HG02588 (cell line): ENCODE measurements at regions not wholly inside any gene's neighbourhood (a gene's known extent, or its start where the extent isn't known, plus 50 kb on each side); places are given as distances from the start of the nearest gene placed in this dataset.

Experiments
- ATAC-seq: cut with Tn5 transposase; IDR thresholded peaks from one replicate; pipeline ENCODE4 v1.9.1; 2021; ENCODE audit warnings: mild to moderate bottlenecking, moderate library complexity; ENCODE audit not compliant: unreplicated experiment

- no peak for ATAC-seq
Measured at GRCh38 chr11:131228378-131228777, 142.0 kb upstream of the NTM start.

DNA sequence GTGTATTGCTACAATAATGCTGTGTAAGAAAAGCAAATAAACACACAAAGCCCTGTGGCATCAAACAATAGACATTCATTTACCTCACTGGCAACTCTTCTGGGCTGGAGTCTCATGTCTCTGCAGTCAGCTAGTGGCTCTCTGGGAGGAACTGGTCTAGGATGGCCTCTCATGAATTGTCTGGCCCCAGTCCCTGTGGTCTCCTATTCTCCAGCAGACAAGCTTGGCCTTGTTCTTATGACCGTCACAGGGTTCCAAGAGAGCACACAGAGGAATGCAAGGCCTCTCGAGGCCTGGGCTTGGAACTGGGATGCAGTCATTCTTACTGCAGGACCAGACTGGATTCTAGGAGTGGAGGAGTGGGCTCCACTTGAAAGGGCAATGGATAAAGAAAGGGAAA lies 141.2 kb upstream of the NTM start:
- ATAC-seq = no peak

DNA sequence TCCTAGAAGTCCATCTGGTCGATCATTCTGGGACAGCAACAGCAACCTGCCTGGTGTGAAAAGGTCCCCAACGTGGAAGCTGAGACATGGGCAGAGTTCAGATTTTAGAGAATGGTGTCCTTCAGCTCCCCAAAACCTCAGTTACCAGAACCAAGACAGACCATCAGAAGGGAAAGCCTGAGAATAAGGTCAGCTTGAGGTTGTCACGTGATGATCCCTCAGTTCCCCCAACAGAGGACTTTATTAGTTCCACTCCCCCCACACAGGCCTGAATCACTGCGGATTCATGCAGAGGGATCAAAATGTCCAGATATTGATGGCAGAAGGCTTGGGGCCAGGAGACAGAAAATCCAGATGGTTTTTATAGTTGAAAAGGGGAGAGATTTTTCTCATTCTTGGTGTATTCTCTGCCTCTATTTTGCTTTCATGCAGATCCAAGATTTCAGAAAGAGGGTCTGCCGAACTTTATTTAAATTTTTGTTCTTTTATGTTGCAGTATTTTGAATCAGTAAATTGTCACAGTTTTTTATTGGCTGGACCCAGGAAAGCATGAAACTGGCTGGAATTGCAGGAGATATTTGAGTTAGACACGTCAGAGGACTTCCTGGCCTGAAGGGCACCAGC lies 139.0 kb upstream of the NTM start:
- no peak for ATAC-seq

DNA sequence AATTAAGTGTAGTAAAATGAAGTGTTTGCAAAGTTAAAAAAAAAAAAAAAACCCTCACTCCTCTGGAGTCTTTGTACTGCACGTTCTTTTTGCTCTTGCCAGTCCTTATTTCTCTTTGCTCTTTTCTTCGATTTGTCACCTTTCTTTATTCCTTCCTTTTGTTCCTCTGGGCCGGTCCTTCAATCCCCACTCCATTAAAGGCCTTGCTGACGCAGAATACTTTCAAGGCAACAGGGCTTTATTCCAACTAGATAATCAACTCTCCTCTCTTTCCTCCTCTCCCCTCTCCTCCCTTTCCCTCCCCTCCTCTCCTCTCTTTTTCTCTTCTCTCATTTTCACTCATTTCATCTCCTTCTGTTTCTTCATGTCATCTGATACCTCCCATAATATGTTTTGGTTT lies 138.2 kb upstream of the NTM start:
- no peak for ATAC-seq

DNA sequence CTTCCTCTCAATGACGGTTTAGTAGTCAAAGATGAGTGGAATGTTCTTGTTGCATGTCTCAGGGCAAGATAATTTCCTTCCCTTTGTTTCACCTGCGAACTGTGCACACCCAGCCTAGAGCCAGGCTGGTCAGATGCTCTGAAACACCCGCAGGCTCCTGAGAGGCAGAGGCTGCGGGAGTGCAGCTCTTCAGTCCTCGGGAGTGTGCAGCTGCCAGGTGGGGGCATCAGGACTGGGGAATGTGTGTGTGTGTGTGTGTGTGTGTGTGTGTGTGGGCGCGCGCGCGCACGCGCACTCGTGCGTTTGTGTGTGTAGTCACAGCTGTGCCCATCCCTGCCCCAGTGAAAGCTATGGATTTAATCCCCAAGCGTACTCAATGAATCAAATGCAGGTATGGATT lies 136.2 kb upstream of the NTM start:
- ATAC-seq = no peak

- no peak for ATAC-seq
Measured at GRCh38 chr11:131235328-131236298, 134.8 kb upstream of the NTM start.

- no peak for ATAC-seq
Measured at GRCh38 chr11:131240421-131240820, 130.0 kb upstream of the NTM start.

DNA sequence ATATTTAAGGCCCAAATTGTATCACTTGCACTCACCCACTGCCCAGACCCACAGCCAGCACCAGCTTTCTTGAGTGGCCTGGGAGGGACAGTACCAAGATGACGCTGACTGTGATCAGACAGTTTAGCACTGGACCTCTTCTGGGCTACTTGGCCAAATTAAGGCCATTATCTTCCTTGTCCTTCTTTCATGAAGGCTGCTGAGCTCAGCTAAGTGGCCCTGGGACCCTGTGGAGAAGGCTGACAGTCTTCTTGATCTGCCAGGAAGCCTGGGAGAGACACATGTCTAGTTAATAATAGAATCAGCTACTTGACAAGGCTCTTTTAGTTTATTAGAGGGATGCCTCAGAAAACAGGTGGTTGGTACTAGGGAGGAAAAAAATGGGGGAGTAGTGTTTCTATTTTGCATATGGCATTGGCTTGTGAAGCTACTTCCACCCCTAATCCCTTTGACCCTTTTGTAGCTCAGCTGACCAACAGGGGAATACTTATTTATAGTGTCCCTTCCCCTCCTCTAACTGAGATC lies 127.9 kb upstream of the NTM start:
- ATAC-seq = no peak

- ATAC-seq = no peak
Measured at GRCh38 chr11:131246156-131246555, 124.3 kb upstream of the NTM start.

GRCh38 chr11:131246663-131247062 lies 123.8 kb upstream of the NTM start:
- no peak for ATAC-seq

- no peak for ATAC-seq
Measured at GRCh38 chr11:131248588-131248987, 121.8 kb upstream of the NTM start.

GRCh38 chr11:131253142-131253655 lies 117.2 kb upstream of the NTM start:
- no peak for ATAC-seq

DNA sequence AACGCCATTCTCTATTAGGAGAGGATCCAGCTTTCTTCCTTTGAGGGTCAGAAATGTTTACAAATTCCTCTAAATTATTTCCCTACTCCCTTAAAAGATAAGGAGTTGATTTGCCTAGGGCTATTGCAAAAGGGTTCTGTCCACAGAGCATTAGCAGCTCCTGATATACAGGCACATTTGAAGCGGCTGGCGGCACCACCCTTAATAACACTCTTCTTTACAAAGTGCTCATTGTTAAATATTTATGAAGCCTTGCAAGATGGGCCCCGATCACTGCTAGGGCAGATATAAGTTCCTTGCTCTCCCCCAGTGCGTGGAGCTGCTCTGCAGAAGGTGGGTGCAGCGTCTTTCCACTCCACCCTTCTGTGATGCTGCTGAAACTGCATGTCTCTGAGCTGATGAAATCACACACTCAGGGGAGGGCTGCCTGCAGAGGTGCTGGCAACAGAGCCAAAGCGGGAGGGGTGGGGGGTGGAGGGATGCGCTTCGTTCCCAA lies 116.7 kb upstream of the NTM start:
- no peak for ATAC-seq

- no peak for ATAC-seq
Measured at GRCh38 chr11:131254254-131254653, 116.2 kb upstream of the NTM start.

- no peak for ATAC-seq
Measured at GRCh38 chr11:131274233-131274632, 96.2 kb upstream of the NTM start.

- no peak for ATAC-seq
Measured at GRCh38 chr11:131275580-131275979, 94.8 kb upstream of the NTM start.

- no peak for ATAC-seq
Measured at GRCh38 chr11:131278472-131278871, 91.9 kb upstream of the NTM start.

- ATAC-seq = no peak
Measured at GRCh38 chr11:131279654-131280384, 90.6 kb upstream of the NTM start.

DNA sequence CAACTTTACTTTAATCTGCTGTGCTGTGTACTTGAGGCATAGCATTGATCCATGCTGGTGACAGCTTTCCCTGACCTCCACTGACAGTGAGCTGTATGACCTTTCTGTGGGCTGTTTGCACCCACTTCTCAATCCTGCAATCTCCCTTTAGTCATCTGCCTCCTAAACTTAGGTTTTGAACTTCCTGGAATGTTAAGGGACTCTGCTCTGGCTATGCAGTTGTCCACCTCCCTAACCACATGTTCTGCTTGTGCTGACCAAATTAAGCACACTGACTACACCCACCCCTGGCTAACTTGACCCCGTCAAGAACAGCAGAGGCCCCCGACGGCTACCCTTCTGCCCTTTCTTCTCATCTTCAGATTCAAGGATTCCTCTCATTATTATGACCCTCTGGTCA lies 89.1 kb upstream of the NTM start:
- no peak for ATAC-seq

GRCh38 chr11:131284041-131284440 lies 86.4 kb upstream of the NTM start:
- ATAC-seq = no peak

DNA sequence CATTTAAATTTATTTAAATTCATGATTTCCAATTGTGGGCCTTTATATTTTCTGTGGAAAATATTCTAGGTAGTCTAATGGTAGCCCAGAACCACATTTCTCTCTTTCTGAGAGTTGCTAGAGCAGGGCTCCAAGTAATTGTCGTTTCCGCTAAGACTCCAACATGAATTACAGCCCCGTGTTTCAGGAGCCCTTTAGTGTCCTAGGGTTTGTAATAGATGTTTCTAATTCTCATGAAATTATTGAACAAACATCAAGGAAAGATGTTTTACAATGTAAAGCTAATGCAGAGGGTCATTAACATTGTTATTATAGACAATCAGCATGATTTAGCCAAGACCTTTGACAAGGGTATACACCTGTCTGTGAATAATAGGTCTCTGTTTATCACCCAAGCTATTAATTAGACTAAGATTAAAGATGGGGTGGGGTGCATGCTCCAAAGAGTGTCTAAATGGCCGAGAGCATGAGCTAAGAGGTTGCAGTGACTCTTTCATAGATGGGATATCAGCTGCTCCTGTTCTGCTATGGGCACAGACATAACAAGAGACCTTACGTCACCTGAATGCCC lies 81.8 kb upstream of the NTM start:
- ATAC-seq = no peak
